ENCODE measurements at regions not wholly inside any gene's neighbourhood (a gene's known extent, or its start where the extent isn't known, plus 50 kb on each side); places are given as distances from the start of the nearest gene placed in this dataset.
"Not testable (repeated sequence)": the region's sequence is repeated elsewhere in the genome, so short reads cannot be mapped to it uniquely, and the experiment has no call there.

DNA sequence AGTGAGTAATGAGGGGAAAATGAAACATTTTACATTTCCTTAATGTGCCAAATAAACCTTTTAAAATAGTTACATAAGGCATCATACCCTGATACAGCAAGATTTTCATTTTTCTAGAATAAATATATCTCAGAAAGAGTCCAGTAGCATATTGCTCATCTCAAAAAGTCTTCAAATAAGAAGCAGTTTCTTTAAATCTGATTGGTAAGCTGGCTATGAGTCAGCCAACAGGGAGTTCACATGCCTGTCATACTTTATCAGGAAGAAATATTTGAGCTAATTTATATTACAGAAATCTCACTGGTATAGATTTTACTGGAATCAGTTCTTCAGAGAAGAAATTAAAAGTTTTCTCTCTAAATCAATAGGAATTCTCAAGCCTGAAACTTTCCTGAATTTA lies 258.1 kb downstream of the C11orf87 start:
- DNase-seq, result no peak

DNA sequence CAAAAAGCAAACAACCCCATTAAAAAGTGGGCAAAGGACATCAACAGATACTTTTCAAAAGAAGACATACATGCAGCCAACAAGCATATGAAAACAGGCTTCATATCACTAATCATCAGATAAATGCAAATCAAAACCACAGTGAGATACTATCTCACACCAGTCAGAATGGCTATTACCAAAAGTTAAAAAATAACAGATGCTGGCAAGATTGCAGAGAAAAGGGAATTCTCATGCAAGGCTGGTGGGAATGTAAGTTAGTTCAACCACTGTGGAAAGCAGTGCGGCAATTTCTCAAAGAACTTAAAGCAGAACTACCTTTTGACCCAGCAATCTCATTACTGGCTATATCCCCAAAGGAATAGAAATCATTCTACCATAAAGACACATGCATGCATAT lies 260.8 kb downstream of the C11orf87 start:
- not testable (repeated sequence) for DNase-seq

DNA sequence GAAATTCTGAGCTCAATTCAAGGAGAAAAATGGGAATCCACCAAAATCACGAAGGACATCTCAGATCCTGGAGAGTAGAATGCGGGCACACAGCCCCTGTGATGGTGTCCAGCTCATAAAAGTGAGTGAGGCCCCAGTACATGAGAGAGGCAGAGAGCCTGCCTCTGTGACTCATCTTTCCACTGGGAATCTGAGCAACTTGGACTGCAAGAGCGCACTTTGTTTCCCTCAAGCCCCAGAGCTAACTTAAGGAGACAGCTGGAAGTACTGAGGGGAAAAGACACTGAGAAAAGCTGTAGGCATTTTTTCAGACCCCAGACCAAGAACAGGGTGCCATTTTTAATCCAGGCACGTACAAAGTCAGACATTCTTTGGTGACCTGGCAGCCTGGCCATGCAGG lies 273.7 kb downstream of the C11orf87 start:
- DNase-seq, result no peak

DNA sequence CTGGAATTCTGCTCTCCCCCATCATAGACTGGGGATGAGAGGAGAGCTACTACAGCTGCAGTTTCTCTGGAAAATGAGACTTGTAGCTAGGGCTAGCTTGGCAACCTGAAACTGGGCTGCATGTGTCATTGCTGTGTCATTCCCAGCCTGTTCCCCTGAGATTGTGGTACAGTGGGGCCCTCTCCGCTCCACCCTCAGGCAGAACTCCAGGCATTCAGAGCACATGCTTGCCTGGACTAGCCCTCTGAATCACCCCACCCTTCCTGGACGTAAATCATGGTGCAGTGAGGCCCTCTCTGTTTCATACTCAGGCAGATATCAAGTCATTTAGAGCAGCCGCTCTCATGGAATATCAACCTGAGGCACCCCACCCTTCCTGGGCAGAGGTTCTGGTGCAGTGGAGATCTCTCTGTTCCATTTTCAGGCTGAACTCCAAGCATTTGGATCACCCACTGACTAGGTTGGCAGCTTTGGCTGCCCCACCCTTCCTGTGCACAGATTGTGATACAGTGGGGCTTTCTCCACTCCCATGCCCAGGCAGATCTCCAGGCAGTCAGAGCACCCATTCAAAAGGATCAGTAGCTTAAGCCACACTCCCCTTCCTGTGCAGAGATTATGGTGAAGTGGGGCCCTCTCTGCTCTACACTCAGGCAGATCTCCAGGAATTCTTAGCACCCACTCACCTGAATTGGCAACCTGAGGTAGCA lies 274.4 kb downstream of the C11orf87 start:
- no peak for DNase-seq

DNA sequence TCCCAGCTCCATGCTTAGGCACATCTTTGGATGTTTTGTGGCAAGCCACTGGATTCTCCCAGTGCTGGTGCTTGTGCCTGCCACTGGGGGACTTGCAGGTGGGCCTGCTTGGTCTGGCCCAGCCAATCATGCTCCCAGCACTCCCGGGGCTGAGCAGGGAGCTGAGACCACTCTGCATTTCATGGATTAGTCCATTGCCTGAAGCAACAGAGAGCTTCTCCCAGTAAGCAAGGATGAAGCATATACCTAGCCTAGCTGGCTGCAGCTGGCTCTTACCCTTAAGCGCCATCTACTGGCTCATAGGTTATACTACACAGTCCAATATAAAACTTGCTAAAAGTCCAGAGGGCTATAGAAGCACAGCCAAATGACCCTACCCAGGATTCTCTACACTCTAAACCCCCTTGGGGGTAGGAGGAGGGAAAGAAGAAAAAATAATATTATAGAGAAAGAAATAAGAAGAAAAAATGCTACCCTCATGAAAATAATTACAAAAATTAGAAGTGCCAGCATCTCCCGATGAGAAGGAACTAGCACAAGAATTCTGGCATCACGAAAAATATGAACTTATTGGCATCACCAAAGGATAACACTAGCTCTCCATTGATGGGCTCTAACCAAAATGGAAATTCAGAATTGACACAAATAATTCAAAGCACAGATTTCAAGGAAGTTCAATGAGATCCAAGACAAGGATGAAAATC lies 275.3 kb downstream of the C11orf87 start:
- DNase-seq, result peak; percentile 47 to 52

DNA sequence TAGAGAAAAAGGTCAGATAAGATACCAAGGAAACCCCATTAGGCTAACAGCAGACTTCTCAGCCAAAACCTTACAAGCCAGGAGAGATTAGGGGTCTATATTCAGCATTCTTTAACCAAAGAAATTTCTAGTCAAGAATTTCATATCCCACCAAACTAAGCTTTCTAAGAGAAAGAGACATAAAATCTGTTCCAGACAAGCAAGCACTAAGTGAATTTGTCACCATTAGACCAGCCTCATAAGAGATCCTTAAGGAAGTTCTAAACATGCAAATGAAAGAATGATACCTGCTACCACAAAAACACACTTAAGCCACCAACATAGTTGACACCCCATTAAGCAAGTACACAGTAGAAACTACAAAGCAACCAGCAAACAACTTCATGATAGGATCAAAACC lies 276.2 kb downstream of the C11orf87 start:
- DNase-seq, result no peak

DNA sequence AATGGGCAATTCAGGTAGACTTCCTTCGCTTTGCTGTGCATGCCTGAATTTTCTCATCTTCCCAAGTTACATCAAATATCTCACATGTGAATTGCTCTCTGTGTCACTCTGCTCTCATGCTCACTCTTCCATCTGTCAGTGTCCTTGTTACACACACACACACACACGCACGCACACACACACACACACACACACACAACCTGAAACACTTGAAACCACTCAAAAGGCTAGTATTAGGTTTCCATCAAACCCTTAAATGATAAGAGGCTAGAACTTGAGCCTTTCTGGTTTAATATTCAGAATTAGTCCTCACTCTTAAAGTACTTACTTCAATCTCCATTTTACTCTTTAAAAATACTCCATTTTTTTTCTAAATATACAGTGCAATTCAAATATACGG lies 282.4 kb downstream of the C11orf87 start:
- no peak for DNase-seq

DNA sequence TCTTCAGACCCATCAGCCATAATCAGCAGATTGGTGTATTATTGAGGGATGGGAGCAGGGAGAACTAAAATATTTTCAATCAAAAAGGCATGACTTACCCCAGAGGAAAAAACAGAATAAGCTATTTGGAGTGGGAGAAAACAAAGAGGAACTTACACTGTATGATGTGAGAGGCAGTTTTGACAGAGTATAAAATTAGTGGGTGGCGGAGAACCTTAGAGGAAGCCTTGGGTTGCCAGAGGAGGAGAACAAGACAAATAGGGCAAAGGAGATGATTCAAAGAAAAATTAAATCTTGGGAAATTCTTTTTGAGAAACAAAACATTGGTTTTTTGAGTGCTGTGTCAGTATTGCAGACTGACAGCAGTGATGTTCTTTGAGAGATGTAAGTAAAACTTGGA lies 285.0 kb downstream of the C11orf87 start:
- peak; percentile 73 to 86 for DNase-seq

DNA sequence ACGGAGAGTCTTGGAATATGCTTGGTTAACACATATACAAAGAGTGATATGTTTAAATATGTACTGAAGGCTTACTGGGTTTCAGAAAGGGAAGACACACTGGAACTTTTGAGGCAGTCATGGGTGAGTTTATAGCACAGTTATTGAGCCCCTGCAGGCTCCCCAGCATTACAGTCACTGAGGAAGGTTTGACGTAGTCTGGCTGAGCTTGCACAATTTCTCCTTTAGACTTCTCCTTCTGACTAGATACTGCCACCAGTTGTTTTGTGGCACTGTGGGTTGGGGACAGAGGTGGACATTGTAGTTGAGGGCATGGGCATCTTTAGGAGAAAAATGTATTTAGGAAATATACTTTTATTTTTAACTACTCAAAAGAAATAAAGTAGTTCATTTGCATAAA lies 285.4 kb downstream of the C11orf87 start:
- peak; percentile 65 to 71 for DNase-seq

DNA sequence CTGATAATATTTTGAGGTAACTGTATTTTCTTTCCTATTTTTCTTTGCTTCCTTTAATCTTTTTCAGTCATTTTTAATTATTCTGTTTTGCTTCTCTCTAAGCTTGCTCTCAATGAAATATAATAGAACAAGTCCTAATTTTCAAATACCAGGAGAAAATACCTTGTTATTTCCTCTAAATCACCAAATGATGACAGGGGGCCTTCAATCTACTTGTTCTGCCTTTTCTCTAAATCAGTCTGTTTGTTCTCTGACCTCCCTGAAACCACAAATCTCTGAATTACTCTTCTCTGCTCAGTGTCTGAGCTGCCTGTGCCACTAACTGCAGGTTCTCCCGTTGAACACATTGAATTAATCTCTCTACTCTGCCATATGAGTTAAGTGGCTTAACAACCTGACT lies 286.2 kb downstream of the C11orf87 start:
- DNase-seq, result no peak

DNA sequence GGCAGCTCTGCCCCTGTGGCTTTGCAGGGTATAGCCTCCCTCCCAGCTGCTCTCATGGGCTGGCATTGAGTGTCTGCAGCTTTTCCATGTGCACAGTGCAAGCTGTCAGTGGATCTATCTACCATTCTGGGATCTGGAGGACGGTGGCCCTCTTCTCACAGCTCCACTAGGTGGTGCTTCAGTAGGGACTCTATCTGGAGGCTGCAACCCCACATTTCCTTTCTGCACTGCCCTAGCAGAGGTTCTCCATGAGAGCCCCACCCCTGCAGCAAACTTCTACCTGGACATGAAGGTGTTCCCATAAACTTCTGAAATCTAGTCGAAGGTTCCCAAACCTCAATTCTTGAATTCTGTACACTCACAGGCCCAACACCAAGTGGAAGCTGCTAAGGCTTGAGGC lies 292.5 kb downstream of the C11orf87 start:
- not testable (repeated sequence) for DNase-seq

DNA sequence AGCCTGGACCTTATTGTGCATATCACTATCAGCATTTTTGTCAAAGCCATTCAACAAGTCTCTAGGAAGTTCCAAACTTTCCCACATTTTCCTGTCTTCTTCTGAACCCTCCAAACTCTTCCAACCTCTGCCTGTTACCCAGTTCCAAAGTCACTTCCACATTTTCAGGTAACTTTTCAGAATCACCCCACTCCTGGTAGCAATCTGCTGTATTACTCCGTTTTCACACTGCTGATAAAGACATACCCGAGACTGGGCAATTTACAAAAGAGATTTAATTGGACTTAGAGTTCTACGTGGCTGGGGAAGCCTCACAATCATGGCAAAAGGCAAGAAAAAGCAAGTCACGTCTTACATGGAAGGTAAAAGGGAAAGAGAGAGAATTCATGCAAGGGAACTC lies 293.4 kb downstream of the C11orf87 start:
- not testable (repeated sequence) for DNase-seq

DNA sequence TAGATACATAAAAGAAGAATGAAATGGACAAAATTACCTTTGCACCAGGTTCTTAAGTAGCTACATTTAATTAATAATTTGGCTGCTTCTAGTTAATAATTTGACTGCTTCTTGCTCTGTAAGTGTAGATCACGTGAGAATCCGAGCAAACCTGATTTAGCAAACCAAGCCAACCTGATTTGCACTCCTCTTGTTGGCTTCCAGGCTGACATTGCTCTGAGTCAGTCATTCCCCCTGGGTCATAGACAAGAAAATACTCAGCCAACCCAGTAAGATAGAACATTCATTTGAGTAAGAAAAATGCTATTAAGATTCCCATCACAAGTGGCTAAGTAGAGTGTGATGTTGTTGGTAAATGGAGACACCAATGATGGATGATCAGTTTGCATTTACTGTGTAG lies 304.1 kb downstream of the C11orf87 start:
- DNase-seq, result no peak

DNA sequence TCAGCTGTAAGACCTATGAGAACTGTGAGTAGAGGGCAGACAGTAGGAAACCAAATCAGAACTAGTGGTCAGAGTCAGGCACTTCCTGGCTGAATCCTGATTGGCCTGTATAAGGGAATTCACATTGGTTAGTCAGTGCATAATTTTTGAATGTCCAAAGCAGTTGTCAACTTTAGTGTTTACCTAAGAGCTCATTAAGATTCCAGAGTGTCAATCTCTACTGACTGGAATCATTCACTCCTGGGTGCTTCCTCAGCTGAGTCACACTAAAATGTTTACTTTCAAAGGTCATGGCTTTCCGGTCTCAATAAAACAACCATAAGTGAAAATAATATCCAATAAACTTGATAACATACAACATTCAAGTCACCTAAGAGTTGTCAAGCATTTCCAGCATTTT lies 306.1 kb downstream of the C11orf87 start:
- DNase-seq, result no peak

DNA sequence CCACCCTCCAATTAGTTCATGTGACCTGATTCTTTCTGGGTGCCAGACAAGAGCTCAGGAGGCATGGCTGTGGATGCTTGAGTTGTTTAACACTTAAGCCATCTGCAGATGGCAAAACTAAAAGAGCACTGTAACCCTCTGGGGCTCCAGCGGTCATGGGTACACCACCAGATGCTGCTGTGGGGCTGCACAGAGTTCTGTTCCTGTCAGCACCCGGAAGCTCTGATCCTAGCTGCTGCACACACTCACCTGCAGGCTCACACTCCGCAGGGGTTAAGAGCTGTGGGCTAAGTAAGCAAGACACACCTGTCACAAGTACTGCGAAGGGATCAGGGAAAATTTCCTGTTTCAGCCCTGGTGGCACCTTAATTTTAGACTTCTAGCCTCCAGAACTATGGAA lies 307.8 kb downstream of the C11orf87 start:
- no peak for DNase-seq

DNA sequence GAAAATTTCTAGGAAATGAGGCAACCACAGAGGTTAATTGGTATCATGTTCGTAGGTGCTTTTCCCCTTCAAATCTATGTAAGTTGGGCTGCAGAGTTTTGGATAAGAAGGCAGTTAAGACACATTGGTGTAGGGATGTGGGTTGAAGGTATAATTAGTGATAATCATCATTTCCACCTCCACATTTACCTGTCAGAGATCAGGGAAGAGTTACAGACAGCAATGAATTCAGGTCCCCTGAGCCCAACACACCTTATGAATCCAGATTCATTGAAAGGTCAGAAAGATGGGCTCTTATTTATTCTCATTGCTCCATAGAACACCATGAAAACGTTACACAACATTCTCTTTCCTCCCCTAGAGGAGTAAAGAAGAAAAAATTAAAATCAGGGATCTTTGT lies 308.7 kb downstream of the C11orf87 start:
- DNase-seq, result no peak

DNA sequence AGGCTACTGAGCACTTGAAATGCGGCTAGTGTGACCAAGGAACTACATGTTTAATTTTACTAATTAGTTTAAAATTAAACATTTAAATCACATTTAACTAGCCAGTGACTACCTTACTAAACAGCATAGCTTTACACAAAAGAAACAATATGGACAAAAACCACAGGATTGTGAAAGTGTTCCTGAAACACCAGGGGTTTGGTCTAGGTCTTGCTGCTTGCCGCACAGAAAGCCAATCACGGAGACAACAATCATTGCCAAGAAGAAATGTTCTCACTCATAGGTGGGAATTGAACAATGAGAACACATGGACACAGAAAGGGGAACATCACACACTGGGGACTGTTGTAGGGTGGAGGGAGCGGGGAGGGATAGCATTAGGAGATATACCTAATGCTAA lies 309.5 kb downstream of the C11orf87 start:
- DNase-seq, result no peak

DNA sequence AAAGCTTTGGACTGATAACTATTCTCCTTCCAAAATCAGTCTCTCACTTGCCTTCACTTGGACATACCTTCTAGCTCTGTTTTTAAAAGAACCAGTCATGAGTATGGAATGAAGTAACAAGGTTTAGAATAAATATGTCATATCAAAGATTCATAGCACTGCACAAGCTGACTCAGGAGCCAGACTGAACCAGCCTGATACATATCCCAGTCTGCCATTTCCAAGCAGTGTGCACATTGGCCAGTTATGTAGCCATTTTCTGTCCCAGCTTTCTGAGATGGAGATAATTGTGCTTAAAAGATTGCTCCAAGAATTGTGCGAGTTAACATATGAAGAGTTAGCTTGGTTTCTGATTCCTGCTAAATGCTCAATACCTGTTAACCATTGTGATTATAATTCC lies 311.3 kb downstream of the C11orf87 start:
- no peak for DNase-seq

DNA sequence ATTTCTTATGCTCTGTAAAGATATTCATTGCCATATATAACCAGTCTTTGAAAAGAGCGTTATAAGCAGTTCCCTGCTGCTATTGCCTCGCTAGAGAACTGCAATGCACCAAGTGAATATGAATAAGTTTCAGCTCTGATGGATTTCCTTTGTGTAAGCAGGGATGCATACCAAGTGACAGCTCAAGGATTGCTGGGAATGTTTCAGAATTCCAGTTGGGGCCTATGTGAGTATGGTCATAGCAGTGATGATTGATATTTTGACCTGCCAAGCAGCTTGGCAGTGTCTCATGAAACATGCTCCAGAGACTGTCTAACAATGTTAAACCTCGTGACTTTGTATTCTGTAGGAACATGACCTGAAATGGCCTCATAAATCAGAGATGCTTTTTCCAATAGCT lies 312.6 kb downstream of the C11orf87 start:
- DNase-seq, result no peak

DNA sequence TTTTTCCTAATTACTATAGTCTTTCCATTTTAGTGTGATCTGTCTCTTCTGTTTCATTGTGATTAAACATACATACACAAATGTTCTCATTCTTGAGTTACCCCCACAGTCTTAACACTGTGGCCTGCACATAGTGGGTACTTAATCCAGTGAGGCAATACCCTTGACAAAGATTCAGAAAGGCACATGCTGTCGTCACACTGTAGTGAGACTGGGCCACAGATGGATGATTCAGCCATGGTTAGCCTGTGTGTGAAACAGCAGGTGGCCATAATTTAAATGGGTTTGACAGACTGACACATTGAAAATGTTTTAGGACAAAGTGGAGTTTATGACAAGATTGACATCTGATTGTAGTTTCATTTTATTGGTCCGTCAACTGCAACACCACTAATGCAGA lies 313.1 kb downstream of the C11orf87 start:
- DNase-seq, result no peak

DNA sequence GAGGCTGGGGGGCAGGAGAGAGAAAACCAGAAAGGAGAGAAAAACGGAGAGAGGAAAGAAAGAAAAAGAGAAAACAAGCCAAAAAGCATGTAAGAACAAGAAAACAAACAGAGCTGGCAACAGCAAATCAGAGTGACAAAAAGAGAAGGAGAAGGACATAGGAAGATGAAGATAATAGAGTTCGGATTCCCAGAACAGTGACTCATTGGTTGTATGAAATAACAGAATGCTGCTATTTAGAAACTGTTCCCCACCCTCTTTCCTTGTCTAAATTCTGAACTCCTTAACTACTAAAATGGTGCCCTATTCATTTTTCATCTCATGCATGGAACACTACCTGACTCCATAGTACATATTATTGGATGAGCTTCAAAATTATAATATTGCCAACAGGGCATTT lies 317.4 kb downstream of the C11orf87 start:
- DNase-seq, result no peak

DNA sequence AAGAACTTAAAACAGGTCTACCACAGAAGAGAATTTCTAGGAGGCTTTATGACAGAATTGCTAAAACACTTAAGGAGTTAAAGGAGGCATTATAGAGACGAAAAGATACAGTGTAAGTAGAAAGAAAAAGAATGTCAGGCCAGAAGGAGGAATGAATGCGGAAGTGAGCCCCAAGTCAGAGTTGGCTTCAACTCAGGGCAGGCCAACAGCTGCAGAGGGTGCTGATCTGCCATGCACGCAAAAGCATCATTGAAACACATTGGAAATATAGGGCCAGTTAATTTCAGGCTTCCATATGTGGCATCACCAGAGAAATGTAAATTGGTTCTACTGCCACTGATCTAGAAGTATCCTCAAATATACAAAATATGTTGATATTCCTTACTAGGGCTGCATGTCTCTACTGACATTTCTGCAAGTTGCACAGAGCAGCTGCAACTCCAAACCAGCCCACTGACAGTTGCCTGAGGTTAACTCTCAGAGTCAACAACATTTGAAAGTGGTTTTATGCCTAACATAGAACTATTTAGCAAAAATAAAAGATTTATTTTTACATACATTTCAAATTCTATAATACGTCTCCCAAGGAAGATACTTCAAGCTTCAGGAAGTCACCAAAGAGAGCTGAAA lies 324.1 kb downstream of the C11orf87 start:
- no peak for DNase-seq

DNA sequence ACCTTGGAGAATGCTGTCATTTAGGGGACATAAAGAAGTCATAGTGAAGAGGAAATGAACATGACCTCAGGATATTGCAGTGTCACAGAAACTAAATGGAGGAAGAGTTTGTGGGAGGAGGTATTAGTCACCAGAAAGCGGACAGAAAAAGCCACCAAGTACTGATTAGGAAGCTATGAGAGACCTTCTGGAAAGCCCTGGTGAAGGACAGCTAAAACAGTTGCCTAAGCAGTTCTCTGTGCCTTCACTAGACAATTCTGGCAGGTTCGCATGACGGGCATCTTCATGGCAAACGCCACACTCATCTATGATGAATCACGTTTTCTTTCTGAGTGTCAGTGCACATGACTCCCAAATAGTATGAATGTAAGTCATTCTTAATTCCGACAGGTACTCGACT lies 325.8 kb downstream of the C11orf87 start:
- peak; percentile 89 for DNase-seq

DNA sequence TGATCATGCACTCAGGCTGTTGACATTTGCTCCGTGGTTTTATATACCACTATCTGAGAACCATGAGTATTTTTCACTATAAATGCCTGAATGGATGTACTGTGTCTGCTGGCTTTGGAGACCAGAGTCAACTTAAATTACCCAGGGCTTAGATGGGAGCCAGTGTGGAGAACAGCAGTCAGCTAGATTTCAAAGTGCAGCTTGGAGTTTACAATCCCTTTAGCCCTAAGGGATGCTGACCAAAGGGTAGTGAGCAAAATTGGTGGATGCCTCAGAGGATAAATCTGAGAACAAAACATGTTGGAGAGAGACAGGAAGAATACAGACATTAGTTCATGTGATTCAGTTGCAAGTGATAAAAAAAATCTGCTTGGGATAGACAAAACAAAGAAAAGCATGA lies 327.5 kb downstream of the C11orf87 start:
- DNase-seq, result no peak
